SHP77 treated with DMSO at 0.1 percent for 48 hours (cell line): ENCODE measurements at regions not wholly inside any gene's neighbourhood (a gene's known extent, or its start where the extent isn't known, plus 50 kb on each side); places are given as distances from the start of the nearest gene placed in this dataset.
"Not testable (repeated sequence)": the region's sequence is repeated elsewhere in the genome, so short reads cannot be mapped to it uniquely, and the experiment has no call there.

Experiments used
- DNase-seq: peaks from one replicate; lab custom pipeline; 2025; lab: John Stamatoyannopoulos, UW

GRCh38 chr2:219832904-219833303 is 205.5 kb downstream of the SLC4A3 start:
- DNase-seq, result no peak

DNA sequence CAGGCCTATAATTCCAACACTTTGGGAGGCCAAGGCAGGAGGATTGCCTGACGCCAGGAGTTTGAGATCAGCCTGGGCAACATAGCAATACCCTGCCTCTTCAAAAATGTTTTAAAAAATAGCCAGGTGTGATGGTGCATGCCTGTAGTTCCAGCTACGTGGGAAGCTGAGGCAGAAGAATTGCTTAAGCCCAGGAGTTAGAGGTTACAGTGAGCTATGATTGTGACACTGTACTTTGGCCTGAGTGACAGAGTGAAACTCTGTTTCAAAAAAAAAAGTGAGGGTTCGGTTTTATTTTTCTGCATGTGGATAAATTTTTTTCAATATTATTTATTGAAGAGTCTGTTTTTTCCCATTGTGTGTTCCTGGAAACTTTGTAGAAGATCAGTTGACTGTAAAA is 208.1 kb downstream of the SLC4A3 start:
- no peak for DNase-seq

- no peak for DNase-seq
Measured at GRCh38 chr2:219836647-219837177, 209.3 kb downstream of the SLC4A3 start.

GRCh38 chr2:219844401-219845091 is 217.1 kb downstream of the SLC4A3 start:
- no peak for DNase-seq

DNA sequence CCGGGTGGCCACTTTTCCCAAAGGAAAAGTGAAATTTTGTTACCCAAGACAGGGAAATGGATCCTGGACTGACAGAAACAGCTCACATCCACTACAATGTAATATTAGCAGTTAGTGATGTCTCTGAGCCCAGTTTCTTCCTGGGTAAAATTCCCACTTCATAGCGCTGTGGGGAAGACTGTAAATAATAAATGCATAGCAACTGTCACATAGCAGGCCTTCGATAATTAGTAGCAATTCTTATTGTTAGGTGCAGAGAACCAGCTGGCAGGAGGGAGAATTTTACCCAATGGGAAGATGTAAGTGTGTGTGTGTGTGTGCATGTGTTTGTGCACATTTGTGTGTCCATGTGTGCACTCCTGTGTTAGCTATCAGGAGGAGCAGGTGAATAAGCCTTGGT is 221.5 kb downstream of the SLC4A3 start:
- no peak for DNase-seq

GRCh38 chr2:219851169-219851568 is 223.7 kb downstream of the SLC4A3 start:
- no peak for DNase-seq

GRCh38 chr2:219851801-219852481 is 224.5 kb downstream of the SLC4A3 start:
- no peak for DNase-seq

- DNase-seq, result no peak
Measured at GRCh38 chr2:219852626-219853025, 225.2 kb downstream of the SLC4A3 start.

DNA sequence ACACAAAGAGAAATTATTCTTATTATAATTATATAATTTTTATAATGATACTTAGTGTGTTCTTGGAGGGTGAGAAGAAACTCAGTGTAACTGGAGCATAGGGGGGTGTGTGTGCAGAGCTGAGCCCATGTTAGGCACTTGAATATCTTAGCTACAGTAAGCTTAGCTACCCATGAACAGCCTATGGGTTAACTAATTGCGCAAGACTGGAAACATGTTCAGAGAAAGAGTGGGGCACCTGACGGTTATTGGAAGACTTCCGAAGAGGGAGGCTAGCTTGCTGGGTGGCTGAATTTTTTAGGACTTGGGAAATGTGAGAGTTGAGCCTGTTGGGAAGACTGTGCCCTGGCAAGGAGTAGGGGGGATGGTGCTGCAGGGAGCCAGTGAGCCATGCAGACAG is 229.2 kb downstream of the SLC4A3 start:
- DNase-seq, result no peak

GRCh38 chr2:219857751-219858150 is 230.3 kb downstream of the SLC4A3 start:
- no peak for DNase-seq

- no peak for DNase-seq
Measured at GRCh38 chr2:219861307-219861706, 233.9 kb downstream of the SLC4A3 start.

DNA sequence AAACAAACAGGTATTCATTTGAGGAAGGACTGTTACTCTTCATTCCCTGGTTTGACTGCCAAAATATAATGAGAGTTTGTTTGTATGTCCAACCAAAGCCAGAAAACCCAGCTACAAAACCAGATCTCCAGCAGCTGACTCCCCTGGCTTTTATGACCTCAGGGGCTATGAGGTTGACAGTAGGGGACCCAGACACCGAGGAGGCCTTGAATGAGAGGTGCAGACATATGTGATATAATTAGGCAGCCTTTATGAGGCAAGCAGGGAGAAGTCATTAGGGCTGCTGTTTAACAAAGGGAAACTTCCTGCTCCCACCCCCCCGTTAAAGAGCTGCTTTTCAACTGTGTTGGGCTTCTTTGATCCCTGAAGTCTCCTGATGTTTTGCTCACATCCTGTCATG is 236.7 kb downstream of the SLC4A3 start:
- no peak for DNase-seq

DNA sequence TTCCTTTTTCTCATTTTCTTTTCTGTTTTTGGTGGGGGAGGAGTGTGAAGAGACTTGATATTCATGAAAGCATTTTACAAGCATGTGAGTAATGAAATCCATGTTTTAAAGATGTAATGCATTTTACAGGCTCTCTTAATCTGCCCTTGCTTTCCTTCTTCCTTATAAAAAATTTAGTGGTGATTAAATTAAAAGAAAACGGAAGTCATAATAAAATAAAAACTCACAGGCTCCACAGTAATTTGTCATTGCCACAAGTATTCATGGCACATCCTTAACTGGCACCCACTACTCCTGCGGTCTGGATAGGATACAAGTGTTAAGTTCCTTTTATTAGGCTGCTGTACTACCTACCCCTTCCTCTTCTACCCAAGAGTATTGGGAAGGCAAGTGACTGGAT is 241.2 kb downstream of the SLC4A3 start:
- no peak for DNase-seq

GRCh38 chr2:219870041-219870440 is 242.6 kb downstream of the SLC4A3 start:
- DNase-seq, result no peak

DNA sequence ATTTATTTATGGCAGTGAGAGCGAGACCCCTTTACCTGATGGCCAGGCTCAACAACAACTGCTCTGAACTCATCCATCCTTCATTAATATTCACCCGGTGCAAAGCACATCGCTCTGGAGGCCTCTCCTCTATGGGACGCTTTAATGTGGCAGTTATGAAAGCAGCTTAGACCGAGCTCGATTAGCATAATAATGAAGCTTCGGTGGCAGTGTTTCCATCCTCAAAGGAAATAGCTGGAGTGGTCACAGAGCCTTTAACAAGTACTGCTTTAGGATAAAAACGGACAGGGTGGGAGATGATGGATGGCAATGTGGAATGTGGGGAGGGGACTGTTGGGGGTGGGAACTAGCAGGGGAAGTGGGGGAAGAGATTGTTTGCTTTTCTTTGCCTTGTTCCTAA is 243.9 kb downstream of the SLC4A3 start:
- DNase-seq, result no peak

DNA sequence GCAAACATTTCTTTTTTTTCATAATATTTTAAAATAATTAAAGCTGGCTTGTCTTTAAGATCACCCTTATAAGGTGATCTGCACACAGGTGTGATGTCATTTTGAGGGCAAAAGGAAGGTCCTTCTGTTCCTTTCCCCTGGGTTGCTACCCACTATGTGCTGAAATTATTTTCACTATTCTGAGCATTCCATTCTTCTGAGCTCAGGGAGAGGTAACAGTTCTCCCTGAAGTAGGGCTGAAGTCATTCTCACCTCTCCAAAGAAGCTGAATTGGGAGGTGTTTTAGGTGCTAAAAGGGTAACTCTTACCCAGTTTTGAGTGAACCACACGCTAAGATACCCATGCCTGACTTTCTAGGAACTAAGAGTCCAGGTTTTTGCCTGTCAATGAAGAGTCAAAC is 247.6 kb downstream of the SLC4A3 start:
- DNase-seq, result no peak

DNA sequence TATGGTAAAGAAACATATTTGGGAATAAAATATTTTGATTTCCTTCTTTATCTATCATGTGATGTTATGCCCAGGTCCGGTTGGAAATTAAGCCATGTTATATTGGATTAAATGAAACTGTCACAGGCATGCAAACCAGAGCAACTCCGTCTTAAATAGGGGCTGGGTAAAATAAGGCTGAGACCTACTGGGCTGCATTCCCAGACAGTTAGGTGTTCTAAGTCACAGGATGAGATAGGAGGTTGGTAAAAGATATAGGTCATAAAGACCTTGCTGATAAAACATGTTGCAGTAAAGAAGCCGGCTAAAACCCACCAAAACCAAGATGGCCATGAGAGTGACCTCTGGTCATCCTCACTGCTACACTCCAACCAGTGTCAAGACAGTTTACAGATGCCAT is 248.6 kb downstream of the SLC4A3 start:
- DNase-seq, result not testable (repeated sequence)

GRCh38 chr2:219876931-219877330 is 249.5 kb downstream of the SLC4A3 start:
- no peak for DNase-seq

- DNase-seq, result no peak
Measured at GRCh38 chr2:219877728-219878127, 250.3 kb downstream of the SLC4A3 start.

- no peak for DNase-seq
Measured at GRCh38 chr2:219878516-219878915, 251.1 kb downstream of the SLC4A3 start.

- no peak for DNase-seq
Measured at GRCh38 chr2:219881851-219882250, 254.4 kb downstream of the SLC4A3 start.

- no peak for DNase-seq
Measured at GRCh38 chr2:219886615-219887014, 259.2 kb downstream of the SLC4A3 start.

- DNase-seq, result no peak
Measured at GRCh38 chr2:219887870-219888269, 260.4 kb downstream of the SLC4A3 start.

GRCh38 chr2:219893541-219893940 is 266.1 kb downstream of the SLC4A3 start:
- no peak for DNase-seq
